Natural killer cell treated with Interleukin-12 subunit alpha and Interleukin-12 subunit beta and Interleukin-15 and Interleukin-18, amount 100 ng/mL, for 72 hours (primary cell): ENCODE measurements at regions not wholly inside any gene's neighbourhood (a gene's known extent, or its start where the extent isn't known, plus 50 kb on each side); places are given as distances from the start of the nearest gene placed in this dataset.

Experiments
- ATAC-seq, 2 donors: fragments of 150-1000 bp; cut with Tn5 transposase in 1 of 2; sonication (Bioruptor Pico), chemical (Tn5 transposase) in 1 of 2; 2 replicates each; pipeline ENCODE4 v1.10.0; 2021
- DNase-seq: peaks from one replicate; pipeline ENCODE4 v3.0.0; 2022; ENCODE audit warnings: low spot score
- H3K27ac Mint-ChIP-seq, 2 donors: 1 replicate in 1 of 2; 2 replicates in 1 of 2; pipeline ENCODE4 v1.8.0; 2022; ENCODE audit warnings: mixed read lengths in 2 of 2, mild to moderate bottlenecking in 1 of 2, moderate library complexity in 1 of 2
- H3K27me3 Mint-ChIP-seq, 2 donors: 1 replicate in 1 of 2; 2 replicates in 1 of 2; pipeline ENCODE4 v1.8.0; 2022; ENCODE audit warnings: mixed read lengths in 2 of 2
- H3K36me3 Mint-ChIP-seq: one replicate; pipeline ENCODE4 v1.8.0; 2022; ENCODE audit warnings: mixed read lengths
- H3K4me1 Mint-ChIP-seq, 2 donors: 1 replicate in 1 of 2; 2 replicates in 1 of 2; pipeline ENCODE4 v1.8.0; 2022; ENCODE audit warnings: low read depth in 2 of 2, mixed read lengths in 2 of 2, mild to moderate bottlenecking in 1 of 2
- H3K4me3 Mint-ChIP-seq: one replicate; pipeline ENCODE4 v1.8.0; 2022; ENCODE audit warnings: mixed read lengths
- H3K9me3 Mint-ChIP-seq: 2 replicates; pipeline ENCODE4 v1.8.0; 2022; ENCODE audit warnings: mixed read lengths

DNA sequence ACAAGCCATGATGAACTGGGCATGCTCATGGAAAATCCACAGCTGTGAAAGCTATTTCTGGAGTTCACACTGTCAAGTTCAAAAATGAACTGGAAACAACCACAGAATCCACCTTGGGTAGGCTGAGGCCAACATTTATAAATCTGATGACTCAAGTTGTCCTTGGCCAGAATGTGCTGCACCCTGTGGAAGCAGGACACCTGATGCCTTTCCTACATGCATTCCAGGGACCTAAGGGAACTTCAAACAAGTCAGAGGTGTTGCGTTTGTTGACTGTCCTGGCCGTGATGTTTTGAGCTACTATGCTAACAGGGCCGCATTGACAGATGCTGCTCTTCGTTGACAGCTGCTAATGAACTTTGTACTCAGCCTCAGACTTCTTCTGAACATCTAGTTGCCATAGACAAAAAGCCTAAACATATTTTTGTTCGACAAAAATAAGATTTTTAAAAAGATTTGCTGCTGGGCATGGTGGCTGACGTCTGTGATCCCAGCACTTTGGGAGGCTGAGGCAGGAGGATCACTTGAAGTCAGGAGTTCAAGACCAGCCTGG is 127.9 kb upstream of the SLC45A1 start:
- no peak for ATAC-seq
- DNase-seq, result no peak

DNA sequence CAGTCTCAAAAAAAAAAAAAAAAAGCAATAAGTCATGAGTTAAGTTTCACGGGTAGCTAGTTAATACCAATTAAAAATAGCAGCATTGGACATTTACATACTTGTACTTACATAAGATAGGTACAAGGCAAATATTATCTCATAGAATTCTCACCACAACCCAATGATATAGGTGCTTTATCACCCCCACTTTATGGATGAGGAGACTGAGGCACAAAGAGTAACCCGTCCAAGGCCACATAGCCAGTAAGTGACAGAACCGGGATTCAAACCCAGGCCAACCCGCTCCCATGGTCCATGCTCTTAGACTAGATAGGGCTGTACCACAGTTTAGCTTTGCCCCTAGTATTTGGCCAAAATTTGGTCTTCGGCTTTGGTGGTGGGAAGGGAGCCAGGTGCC is 132.5 kb upstream of the SLC45A1 start:
- Mint-ChIP-seq H3K4me3 (no peak overlapping the region), H3K4me1 (peaks cover 0 to 7% of the 10 kb centered on the region in 2 donors), H3K27ac (no peak overlapping the region), H3K27me3 (no peaks in the 10 kb centered on the region), H3K9me3 (no peaks in the 10 kb centered on the region), H3K36me3 (no peaks in the 10 kb centered on the region)
- DNase-seq (no peak), ATAC-seq (no peak)

More for the DNA sequence above, 127.9 kb upstream of the SLC45A1 start:
- H3K27me3 Mint-ChIP-seq, result peaks cover 6 to 13% of the 10 kb centered on the region in 2 donors
- no peaks in the 10 kb centered on the region for H3K9me3 Mint-ChIP-seq
- no peaks in the 10 kb centered on the region for H3K36me3 Mint-ChIP-seq
- no peak overlapping the region for H3K4me3 Mint-ChIP-seq
- H3K27ac Mint-ChIP-seq, result no peak overlapping the region
- no peaks in the 10 kb centered on the region for H3K4me1 Mint-ChIP-seq

DNA sequence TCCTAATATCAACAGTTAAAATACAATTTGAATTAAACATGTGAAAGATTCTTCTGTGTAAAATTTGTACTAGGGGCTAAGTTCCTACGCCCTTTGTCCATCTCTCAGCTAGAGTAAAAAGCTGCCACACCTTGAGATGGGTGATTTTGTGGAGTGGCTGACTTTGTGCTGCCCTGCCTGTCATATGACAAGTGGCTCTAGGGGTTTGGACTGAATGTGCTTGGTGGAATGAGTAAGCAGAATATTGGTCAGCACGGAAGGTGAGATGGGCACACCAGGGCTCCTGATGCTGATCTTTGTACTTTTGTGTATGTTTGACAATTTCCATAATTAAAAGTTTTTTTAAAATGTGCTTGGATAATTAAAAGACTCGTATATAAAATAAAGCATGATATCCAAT is 133.6 kb upstream of the SLC45A1 start:
- H3K36me3 Mint-ChIP-seq, result peaks cover 9% of the 10 kb centered on the region
- H3K4me3 Mint-ChIP-seq, result no peak overlapping the region
- no peak overlapping the region for H3K27ac Mint-ChIP-seq
- DNase-seq (no peak), ATAC-seq (no peak)
- peaks cover 0 to 7% of the 10 kb centered on the region in 2 donors for H3K4me1 Mint-ChIP-seq
- peaks cover 4% of the 10 kb centered on the region for H3K9me3 Mint-ChIP-seq
- H3K27me3 Mint-ChIP-seq, result no peaks in the 10 kb centered on the region

DNA sequence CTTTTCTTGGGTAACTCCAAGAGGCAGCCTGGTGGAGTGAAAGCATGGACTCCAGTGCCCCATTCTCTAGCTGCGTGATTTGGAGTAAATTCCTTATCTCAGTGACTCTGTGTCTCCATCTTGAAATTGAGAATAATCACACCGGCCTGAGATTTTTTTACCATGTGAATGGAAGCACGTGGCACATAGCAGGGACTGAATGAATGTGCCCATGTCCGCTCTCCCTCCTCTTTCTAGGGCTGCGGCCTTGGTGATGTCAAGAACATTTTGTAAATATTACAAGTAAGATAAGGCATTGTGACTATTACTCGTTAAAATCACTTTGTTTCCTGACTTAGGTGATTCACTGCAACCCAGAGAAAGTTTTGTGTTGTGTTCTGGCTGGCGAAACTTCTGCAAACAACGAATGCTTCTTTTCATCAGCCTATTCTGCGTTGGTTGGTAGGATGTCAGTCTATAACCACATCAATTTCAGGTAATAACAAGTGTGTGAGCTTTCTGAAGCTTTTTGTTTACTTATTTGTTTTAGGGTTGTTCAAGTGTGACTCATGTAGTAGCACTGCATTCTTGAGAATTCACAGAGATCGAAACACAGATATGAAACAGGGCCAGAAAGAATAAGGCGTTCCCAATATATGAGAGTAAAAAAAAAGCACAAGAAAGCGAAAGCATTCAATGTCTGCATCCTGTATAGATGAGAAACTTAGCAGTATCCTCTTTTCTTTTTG is 135.7 kb upstream of the SLC45A1 start:
- ATAC-seq, result peak in 1 of 2 donors; percentile 70
- Mint-ChIP-seq H3K9me3 (peaks cover 8% of the 10 kb centered on the region), H3K27ac (peak overlapping the region in 1 of 2 donors; percentile 40)

DNA sequence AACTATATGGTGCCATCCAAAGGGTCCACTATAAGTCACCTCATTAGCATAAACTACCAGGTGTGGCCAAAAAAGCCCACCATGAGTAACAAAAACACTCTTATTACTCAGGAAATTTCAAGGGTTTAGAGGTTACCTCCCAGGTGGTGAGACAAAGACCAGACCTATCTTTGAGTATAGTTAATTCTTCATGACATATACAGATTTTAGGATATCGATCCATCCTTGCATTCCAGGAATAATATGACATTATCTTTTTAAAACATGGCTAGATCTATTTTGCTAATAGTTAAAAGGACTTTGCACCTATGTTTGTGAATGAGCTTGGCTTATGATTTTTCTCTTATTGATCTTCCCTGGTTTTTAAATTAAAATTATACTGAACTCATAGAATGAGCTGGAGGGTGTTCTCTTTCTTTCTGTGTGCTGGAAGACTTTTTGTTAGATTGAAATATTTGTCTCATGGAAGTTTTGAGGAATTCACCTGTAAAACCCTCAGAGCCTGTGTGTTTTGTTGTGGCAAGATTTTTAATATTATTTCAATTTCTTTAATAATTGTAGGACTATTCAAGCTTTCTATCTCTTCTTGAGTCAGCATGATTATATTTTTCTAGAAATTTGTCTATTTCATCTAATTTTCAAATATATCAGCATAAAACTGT is 138.7 kb upstream of the SLC45A1 start:
- H3K36me3 Mint-ChIP-seq, result peaks cover 19% of the 10 kb centered on the region
- peaks cover 8% of the 10 kb centered on the region for H3K9me3 Mint-ChIP-seq
- H3K27ac Mint-ChIP-seq, result no peak overlapping the region
- no peak overlapping the region for H3K4me3 Mint-ChIP-seq
- H3K4me1 Mint-ChIP-seq, result peaks cover 0 to 7% of the 10 kb centered on the region in 2 donors
- DNase-seq (no peak), ATAC-seq (no peak)
- peaks cover 0 to 3% of the 10 kb centered on the region in 2 donors for H3K27me3 Mint-ChIP-seq

More for the DNA sequence above, 135.7 kb upstream of the SLC45A1 start:
- DNase-seq, result no peak
- Mint-ChIP-seq H3K4me3 (peak overlapping the region; percentile 45), H3K27me3 (peaks cover 0 to 3% of the 10 kb centered on the region in 2 donors), H3K36me3 (peaks cover 19% of the 10 kb centered on the region), H3K4me1 (peaks cover 0 to 7% of the 10 kb centered on the region in 2 donors)

DNA sequence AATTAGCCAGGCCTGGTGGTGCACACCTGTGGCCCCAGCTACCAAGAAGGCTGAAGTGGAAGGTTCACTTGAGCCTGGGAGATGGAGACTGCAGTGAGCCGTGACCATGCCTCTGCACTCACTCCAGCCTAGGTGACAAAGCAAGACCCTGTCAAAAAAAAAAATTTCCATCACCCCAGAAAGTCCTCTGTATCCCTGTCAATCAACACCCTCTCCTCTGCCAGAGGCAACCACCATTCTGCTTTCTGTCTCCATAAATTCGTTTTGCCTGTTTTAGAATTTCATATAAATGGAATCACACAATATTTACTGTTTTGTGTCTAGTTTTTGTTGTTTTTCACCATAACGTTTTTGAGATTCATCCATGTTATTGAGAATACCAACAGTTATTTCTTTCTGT is 141.6 kb upstream of the SLC45A1 start:
- Mint-ChIP-seq H3K9me3 (peaks cover 8% of the 10 kb centered on the region), H3K4me3 (no peak overlapping the region), H3K27me3 (peaks cover 0 to 3% of the 10 kb centered on the region in 2 donors), H3K36me3 (peaks cover 19% of the 10 kb centered on the region), H3K27ac (no peak overlapping the region), H3K4me1 (no peaks in the 10 kb centered on the region)
- no peak for ATAC-seq
- no peak for DNase-seq

DNA sequence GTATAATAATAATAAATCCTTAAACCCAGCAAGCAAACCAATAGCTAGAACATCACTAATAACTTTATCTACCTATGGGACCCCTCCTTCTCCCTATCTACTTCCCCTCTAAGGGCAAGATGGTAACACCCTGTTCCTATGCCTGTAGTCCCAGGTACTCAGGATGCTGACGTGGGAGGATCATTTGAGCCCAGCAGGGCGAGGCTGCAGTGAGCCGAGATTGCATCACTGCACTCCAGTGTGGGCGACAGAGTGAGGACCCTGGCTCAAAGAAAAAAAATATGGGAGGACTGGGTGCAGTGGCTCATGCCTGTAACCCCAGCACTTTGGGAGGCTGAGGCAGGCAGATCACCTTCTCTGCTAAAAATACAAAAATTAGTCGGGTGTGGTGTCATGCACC is 143.1 kb upstream of the SLC45A1 start:
- Mint-ChIP-seq H3K4me1 (peaks cover 3 to 5% of the 10 kb centered on the region in 2 donors), H3K27me3 (peaks cover 0 to 3% of the 10 kb centered on the region in 2 donors), H3K36me3 (peaks cover 15% of the 10 kb centered on the region), H3K4me3 (no peak overlapping the region), H3K9me3 (peaks cover 5% of the 10 kb centered on the region), H3K27ac (no peak overlapping the region)
- no peak for ATAC-seq
- DNase-seq, result no peak

DNA sequence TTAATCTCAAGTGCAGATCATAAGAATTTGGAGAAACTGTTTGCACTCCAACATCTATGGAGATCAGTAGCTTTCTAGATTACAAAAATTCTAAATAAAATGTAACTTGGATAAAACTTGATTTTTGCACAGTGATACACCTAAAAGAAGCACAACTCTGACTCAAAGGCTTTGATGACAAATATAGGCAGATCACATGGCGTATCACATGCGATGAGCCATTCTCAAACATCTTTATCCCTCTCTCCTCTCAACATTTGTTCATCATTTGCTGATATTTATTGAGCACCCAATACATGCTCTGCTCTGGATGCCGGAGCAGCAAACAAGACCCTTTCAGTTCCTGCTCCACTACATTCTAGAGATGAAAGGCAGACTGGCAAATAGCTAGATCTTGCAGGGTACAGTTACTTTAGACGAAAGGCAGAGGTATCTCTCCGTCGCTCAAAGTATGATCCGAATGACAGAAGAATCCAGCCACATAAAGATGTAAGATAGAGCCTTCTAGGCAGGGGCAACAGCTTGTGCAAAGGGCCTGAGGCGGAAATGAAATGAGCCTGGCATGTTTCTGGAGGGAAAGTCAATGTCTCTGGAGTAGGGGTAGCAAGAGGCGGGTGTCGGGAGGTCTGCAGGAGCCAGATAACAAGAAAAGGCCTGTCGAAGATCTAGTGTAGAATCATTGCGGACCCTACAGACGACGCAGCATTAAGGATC is 145.8 kb upstream of the ERRFI1 start:
- no peaks in the 10 kb centered on the region for H3K36me3 Mint-ChIP-seq
- no peak for DNase-seq
- ATAC-seq, result no peak
- no peak overlapping the region for H3K4me3 Mint-ChIP-seq
- H3K27me3 Mint-ChIP-seq, result no peaks in the 10 kb centered on the region
- H3K27ac Mint-ChIP-seq, result no peak overlapping the region
- H3K9me3 Mint-ChIP-seq, result no peaks in the 10 kb centered on the region
- peaks cover 16 to 19% of the 10 kb centered on the region in 2 donors for H3K4me1 Mint-ChIP-seq

DNA sequence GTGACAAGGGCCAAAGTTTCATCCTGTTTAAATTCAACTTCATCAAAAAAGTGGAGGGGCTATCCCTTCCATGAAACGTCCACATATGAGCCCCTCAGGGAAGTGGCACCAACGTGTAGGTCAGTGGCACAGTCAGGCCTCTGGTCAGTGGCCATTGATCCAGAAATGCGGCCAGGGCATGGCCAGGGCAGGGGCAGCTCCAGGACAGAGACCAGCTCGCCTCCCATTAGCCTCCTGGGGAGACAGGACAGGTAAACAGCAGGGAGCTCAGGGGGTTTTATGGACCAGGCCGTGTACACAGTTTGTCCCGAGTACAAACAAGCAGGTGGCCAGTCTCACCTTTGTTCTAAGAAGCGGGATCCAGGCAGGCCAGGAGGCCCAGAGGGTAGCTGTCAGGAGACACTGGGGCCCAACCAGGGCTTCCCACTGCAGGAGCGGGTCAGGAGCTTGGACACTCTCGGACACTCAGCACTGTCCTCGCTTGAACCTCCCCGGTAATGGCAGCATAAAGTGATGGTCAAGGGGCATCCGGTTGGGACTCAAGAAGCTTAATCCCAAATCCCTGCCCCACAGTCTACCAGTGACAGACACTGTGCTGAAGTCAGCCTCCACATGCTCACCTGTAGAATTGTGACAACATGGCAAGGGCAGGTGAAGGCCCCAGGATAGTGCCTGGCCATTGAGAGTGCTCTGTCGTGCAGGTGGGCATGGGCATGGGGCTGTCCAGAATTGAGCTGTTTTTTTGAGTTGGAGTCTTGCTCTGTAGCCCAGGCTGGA is 144.1 kb upstream of the ERRFI1 start:
- Mint-ChIP-seq H3K9me3 (no peaks in the 10 kb centered on the region), H3K4me3 (peak overlapping the region; percentile 70), H3K27me3 (no peaks in the 10 kb centered on the region), H3K4me1 (peaks cover 18 to 27% of the 10 kb centered on the region in 2 donors), H3K36me3 (no peaks in the 10 kb centered on the region), H3K27ac (peak overlapping the region; percentile 87 to 97)
- ATAC-seq (peak; percentile 6 to 20), DNase-seq (no peak)

DNA sequence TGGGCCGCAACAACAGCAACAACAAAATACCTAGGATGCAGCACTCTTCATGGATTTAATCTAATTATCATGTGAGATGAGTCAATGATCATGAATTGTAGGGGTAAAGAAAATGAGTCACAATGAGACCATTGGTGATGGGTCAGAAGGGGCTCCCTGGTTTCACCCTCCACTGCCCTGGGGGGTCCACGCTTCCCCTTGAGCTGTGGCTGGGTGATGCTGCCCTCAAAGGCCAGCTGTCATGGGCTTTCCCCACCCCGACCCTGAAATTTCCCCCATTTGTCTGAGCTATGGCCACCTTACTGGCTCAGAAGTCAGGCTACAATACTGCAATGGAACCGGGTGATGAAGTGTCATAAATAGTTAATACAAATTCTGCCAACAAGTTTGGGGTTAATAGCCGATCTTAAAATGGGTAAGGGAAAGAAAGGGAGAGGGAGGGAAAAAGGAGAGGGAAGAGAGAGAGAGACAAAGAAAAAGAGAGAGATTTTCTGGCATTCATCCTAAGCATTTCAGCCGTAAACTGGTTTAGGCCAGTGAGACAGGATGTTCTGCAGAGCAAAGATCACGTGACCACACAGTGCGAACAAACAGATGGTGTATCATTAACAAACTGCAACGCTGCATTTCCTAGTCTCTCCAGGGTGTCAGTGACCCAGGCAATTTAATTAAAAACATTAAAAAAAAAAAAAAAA is 143.4 kb upstream of the ERRFI1 start:
- DNase-seq (peak; percentile 64), ATAC-seq (peak; percentile 78 to 84)
- H3K36me3 Mint-ChIP-seq, result no peaks in the 10 kb centered on the region
- H3K27me3 Mint-ChIP-seq, result no peaks in the 10 kb centered on the region
- H3K4me1 Mint-ChIP-seq, result peaks cover 18 to 27% of the 10 kb centered on the region in 2 donors
- peak overlapping the region; percentile 70 for H3K4me3 Mint-ChIP-seq
- H3K9me3 Mint-ChIP-seq, result no peaks in the 10 kb centered on the region
- H3K27ac Mint-ChIP-seq, result peak overlapping the region; percentile 87 to 97

DNA sequence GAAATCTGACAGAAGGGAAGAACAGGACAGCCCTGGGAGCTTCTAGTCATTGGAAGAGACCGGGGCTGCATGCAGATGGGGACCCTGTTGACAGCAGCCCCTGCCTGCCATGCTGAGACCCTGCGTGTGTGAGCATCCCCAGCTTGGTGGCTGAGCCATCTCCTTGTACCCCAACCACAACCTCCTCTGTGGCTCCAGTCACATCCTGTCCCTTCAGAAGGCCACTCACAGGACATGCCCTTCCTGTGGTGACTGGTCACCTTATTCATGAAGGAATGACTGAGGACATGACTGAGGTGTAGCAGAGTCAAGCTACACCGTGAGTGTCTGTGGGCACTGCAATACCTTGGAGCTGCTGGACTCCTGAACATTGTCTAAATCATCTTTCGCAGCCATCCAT is 141.8 kb upstream of the ERRFI1 start:
- Mint-ChIP-seq H3K36me3 (no peaks in the 10 kb centered on the region), H3K4me1 (peaks cover 18 to 27% of the 10 kb centered on the region in 2 donors), H3K4me3 (peak overlapping the region; percentile 15), H3K9me3 (no peaks in the 10 kb centered on the region), H3K27me3 (no peaks in the 10 kb centered on the region), H3K27ac (peak overlapping the region; percentile 41 to 97)
- DNase-seq, result no peak
- peak; percentile 58 to 64 for ATAC-seq

DNA sequence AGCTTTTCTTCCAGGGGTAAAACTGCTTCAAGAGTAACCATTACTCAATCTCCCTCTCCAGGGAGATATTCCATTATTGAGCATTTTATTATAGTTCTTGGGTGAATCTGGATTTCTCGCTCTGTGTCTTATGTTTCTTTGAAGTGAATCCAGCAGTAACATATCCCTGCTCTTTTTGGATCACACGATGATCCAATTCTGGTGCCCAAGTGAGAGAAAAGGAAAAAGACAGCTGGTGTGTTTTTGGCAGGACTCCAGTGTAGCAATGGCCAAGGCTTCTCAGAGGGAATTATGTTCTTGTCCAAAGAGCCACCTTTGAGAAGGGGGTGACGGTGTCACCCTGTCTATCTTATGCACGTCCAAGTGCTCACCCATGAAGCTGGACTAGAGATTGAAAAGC is 140.3 kb upstream of the ERRFI1 start:
- Mint-ChIP-seq H3K4me3 (no peak overlapping the region), H3K4me1 (peaks cover 26 to 27% of the 10 kb centered on the region in 2 donors), H3K36me3 (no peaks in the 10 kb centered on the region), H3K9me3 (no peaks in the 10 kb centered on the region), H3K27ac (no peak overlapping the region), H3K27me3 (peaks cover 7 to 9% of the 10 kb centered on the region in 2 donors)
- DNase-seq (no peak), ATAC-seq (no peak)
